Lung (tissue), 11 donors: ENCODE measurements at regions not wholly inside any gene's neighbourhood (a gene's known extent, or its start where the extent isn't known, plus 50 kb on each side); places are given as distances from the start of the nearest gene placed in this dataset.

Experiments
- ATAC-seq: fragments of 200-7000 bp; cut with Tn5 transposase; one replicate; pipeline ENCODE4 v1.9.1; 2020; ENCODE audit warnings: moderate number of reproducible peaks; ENCODE audit not compliant: insufficient read depth, low FRiP score
- DNase-seq, 3 donors: peaks; one replicate each; pipeline ENCODE4 v3.0.0-alpha.2; 2013 to 2017
- H3K27ac ChIP-seq, 2 donors: one replicate each; pipeline ENCODE4 v1.5.1; 2013; ENCODE audit warnings: mild to moderate bottlenecking in 2 of 2, moderate library complexity in 2 of 2, control low read depth in 1 of 2, inconsistent platforms in 1 of 2, low read depth in 1 of 2, low read length in 1 of 2
- H3K27me3 ChIP-seq, 3 donors: one replicate each; pipeline ENCODE4 v1.5.1; 2013; ENCODE audit warnings: low read length in 2 of 3; ENCODE audit not compliant: control insufficient read depth in 3 of 3, insufficient read depth in 3 of 3
- H3K36me3 ChIP-seq, 4 donors: one replicate each; pipeline ENCODE4 v1.5.1; 2013; ENCODE audit warnings: low read length in 4 of 4, mild to moderate bottlenecking in 1 of 4, moderate library complexity in 1 of 4; ENCODE audit not compliant: control insufficient read depth in 4 of 4, insufficient read depth in 4 of 4
- H3K4me1 ChIP-seq, 5 donors: one replicate each; pipeline ENCODE4 v1.5.1; 2013; ENCODE audit warnings: low read length in 5 of 5, mild to moderate bottlenecking in 2 of 5, moderate library complexity in 1 of 5; ENCODE audit not compliant: control insufficient read depth in 5 of 5, insufficient read depth in 5 of 5
- H3K4me3 ChIP-seq: one replicate; pipeline ENCODE4 v1.5.1; 2013; ENCODE audit warnings: mild to moderate bottlenecking, control low read depth, moderate library complexity
- H3K9ac ChIP-seq, 2 donors: one replicate each; pipeline ENCODE4 v1.5.1; 2013; ENCODE audit warnings: low read length in 2 of 2, control low read depth in 1 of 2; ENCODE audit not compliant: insufficient read depth in 1 of 2
- H3K9me3 ChIP-seq, 4 donors: one replicate each; pipeline ENCODE4 v1.5.1; 2013; ENCODE audit warnings: low read length in 3 of 4, mild to moderate bottlenecking in 1 of 4, moderate library complexity in 1 of 4; ENCODE audit not compliant: control insufficient read depth in 4 of 4, insufficient read depth in 3 of 4
- CTCF ChIP-seq: IDR thresholded peaks from 2 replicates; pipeline ENCODE4 v1.5.1; 2012; ENCODE audit warnings: mild to moderate bottlenecking; ENCODE audit errors: control extremely low read depth, extremely low read depth
- WGBS, 2 donors: extraction: QIAGEN DNeasy Blood & Tissue Kit; methylation state at CpG; one replicate each; pipeline ENCODE4 v1.1.7; 2013; 5-methylcytosine and 5-hydroxymethylcytosine counted together
- donor health status: control.
- donor health status: control.
- donor health status: Bipolar disorder and iron deficiency.
- donor health status: healthy.
- donor health status: DM: yes; HTN: yes; CAD: no.

DNA sequence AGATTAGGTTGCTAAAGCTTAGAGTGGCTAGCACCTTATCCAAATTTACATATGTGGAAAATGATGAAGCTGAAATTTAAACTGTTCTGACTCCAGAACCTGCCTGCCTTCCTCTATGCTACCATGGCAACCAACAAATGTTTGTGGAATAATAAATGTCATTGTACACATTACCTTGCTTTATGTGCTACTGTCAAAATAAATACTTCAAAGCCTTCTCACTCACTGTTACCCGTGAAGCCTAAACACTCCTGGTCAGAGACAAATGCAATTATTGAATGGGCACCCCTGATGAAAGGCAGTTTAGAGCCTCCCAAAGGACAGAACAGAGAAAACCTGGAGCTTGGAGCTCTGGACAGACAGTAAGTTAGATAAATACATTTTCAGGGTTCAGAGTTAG is 158.6 kb downstream of the FAM114A2 start:
- no peak overlapping the region for H3K27ac ChIP-seq
- no peak overlapping the region for H3K4me3 ChIP-seq
- ATAC-seq: no peak
- H3K4me1 ChIP-seq: no peaks in the 10 kb centered on the region
- DNase-seq: no peak
- H3K9me3 ChIP-seq: no peaks in the 10 kb centered on the region
- H3K9ac ChIP-seq: no peak overlapping the region
- no peaks in the 10 kb centered on the region for H3K36me3 ChIP-seq
- WGBS, 2 donors: 29 to 40% methylated on average over 1 of the region's 1 CpG
- no peak for TF ChIP-seq CTCF
- H3K27me3 ChIP-seq: no peaks in the 10 kb centered on the region

- Histone ChIP-seq H3K4me3 (no peak overlapping the region), H3K9ac (no peak overlapping the region), H3K4me1 (no peaks in the 10 kb centered on the region), H3K27ac (no peak overlapping the region), H3K36me3 (no peaks in the 10 kb centered on the region), H3K27me3 (no peaks in the 10 kb centered on the region), H3K9me3 (peaks cover 0 to 4% (median 0%) of the 10 kb centered on the region in 4 donors)
- TF ChIP-seq CTCF: no peak
- DNase-seq (no peak), ATAC-seq (no peak)
Observed at GRCh38 chr5:153879596-153879995, 159.1 kb downstream of the FAM114A2 start.

DNA sequence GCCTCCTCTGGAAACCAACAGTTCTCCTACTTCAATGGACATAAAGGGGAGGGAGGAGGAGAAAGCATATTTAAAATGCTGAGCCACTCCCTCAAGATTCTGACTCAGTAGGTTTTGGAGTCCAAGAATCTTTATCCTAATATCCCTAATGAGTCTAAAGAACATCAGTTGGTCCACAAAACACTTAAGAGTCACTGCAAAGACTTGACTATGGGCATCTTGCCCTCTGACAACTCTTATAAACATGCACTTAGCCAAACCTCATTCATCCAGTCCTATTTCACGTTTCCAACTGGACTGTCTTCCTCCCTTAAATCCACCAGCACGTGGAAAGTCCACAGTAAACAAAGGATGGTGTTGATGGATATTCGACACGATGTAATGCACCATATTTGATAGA is 172.5 kb downstream of the FAM114A2 start:
- Histone ChIP-seq H3K9ac (no peak overlapping the region), H3K9me3 (no peaks in the 10 kb centered on the region), H3K36me3 (no peaks in the 10 kb centered on the region), H3K4me3 (no peak overlapping the region), H3K27ac (no peak overlapping the region), H3K27me3 (no peaks in the 10 kb centered on the region), H3K4me1 (no peaks in the 10 kb centered on the region)
- WGBS, 2 donors: 73 to 74% methylated on average over 4 of the region's 4 CpGs
- TF ChIP-seq CTCF: no peak
- DNase-seq (no peak), ATAC-seq (no peak)

DNA sequence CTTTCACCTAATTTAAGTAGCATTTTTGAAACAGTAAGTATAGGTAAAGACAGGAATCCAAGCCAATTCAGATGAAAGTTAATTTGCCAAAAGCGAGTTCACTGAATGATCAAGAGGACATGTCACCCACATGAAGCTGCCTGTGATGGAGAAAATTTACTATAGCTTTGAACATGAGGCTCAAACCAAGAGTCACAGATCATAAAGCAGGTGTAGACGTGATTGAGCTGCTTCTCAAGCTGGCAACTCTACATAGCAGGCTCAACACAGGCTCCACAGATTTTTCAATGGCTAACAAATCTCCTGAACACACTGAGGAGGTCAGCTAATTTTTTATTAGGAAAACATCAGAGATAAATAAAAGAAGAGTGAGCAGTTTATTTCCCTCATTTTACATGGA is 173.7 kb downstream of the FAM114A2 start:
- H3K9me3 ChIP-seq: no peaks in the 10 kb centered on the region
- no peak overlapping the region for H3K9ac ChIP-seq
- no peaks in the 10 kb centered on the region for H3K4me1 ChIP-seq
- H3K27me3 ChIP-seq: no peaks in the 10 kb centered on the region
- H3K4me3 ChIP-seq: no peak overlapping the region
- no peak for TF ChIP-seq CTCF
- H3K36me3 ChIP-seq: no peaks in the 10 kb centered on the region
- WGBS, 2 donors: 63 to 82% methylated on average over 2 of the region's 2 CpGs
- no peak overlapping the region for H3K27ac ChIP-seq
- DNase-seq (no peak), ATAC-seq (no peak)
